B cell (primary cell): ENCODE measurements at regions not wholly inside any gene's neighbourhood (a gene's known extent, or its start where the extent isn't known, plus 50 kb on each side); places are given as distances from the start of the nearest gene placed in this dataset. TPM values are rescaled to one million over a fixed set of nuclear protein-coding genes. Genes with fewer than 3 reads are reported as not detected.

Experiments
- ATAC-seq: fragments of 200-7000 bp; cut with Tn5 transposase; one replicate; pipeline ENCODE4 v1.10.0; 2021; ENCODE audit warnings: low read depth, mild to moderate bottlenecking, moderate number of reproducible peaks, moderate library complexity
- CTCF ChIA-PET: fragments of 350-600 bp; sonication (Branson Sonifier 250); formaldehyde crosslinking; loops from one replicate; lab custom pipeline; 2021; ENCODE audit warnings: antibody characterized with exemption, inconsistent platforms; lab: Charles Lee
- POLR2A ChIA-PET: fragments of 350-600 bp; sonication (Branson Sonifier 250); formaldehyde crosslinking; loops from one replicate; lab custom pipeline; 2021; ENCODE audit warnings: antibody characterized with exemption; lab: Charles Lee
- DNase-seq: peaks from one replicate; pipeline ENCODE4 v3.0.0; 2013
- H2AFZ ChIP-seq: 2 replicates; pipeline ENCODE4 v1.6.1; 2012; ENCODE audit warnings: mild to moderate bottlenecking, low read depth, low read length; ENCODE audit not compliant: insufficient read depth, poor library complexity, severe bottlenecking
- H3K27ac ChIP-seq, 2 donors: 1 replicate in 1 of 2; 2 replicates in 1 of 2; pipeline ENCODE4 v1.5.1; 2012 to 2013; ENCODE audit warnings: low read length in 2 of 2, mild to moderate bottlenecking in 2 of 2, moderate library complexity in 1 of 2
- H3K27me3 ChIP-seq, 4 experiments: fragments of 200-600 bp in 1 of 4; sonication (generic) in 1 of 4; replicated peaks in 1 of 4; 1 replicate in 2 of 4; 2 replicates in 2 of 4; pipeline versions ENCODE4 v1.6.1 to v1.7.0; 2013 to 2016; ENCODE audit warnings: low read length in 3 of 4, mild to moderate bottlenecking in 2 of 4, mixed read lengths in 1 of 4, moderate library complexity in 1 of 4; ENCODE audit not compliant: insufficient read depth in 4 of 4, control insufficient read depth in 3 of 4; ENCODE audit errors: control extremely low read depth in 1 of 4
- H3K36me3 ChIP-seq, 2 experiments: replicated peaks in 1 of 2; 1 replicate in 1 of 2; 2 replicates in 1 of 2; pipeline versions ENCODE4 v1.6.1 to v1.7.1; 2013; ENCODE audit warnings: low read length in 1 of 2; ENCODE audit not compliant: insufficient read depth in 2 of 2, control insufficient read depth in 1 of 2; ENCODE audit errors: control extremely low read depth in 1 of 2, extremely low read depth in 1 of 2
- H3K4me1 ChIP-seq, 2 donors: fragments of 200-600 bp in 1 of 2; sonication (generic) in 1 of 2; 1 replicate in 1 of 2; 2 replicates in 1 of 2; pipeline versions ENCODE4 v1.5.1 to v1.6.1; 2013 to 2017; ENCODE audit warnings: low read length in 2 of 2; ENCODE audit not compliant: control insufficient read depth in 2 of 2, insufficient read depth in 2 of 2
- H3K4me2 ChIP-seq: replicated peaks from 2 replicates; pipeline ENCODE3; 2012; ENCODE audit warnings: mild to moderate bottlenecking, low read depth, low read length; ENCODE audit not compliant: poor library complexity, severe bottlenecking
- H3K4me3 ChIP-seq, 5 experiments: fragments of 200-600 bp in 1 of 5; sonication (generic) in 1 of 5; 1 replicate in 3 of 5; 2 replicates in 2 of 5; pipeline versions ENCODE4 v1.5.1 to v1.7.0; 2011 to 2016; ENCODE audit warnings: low read length in 4 of 5, mild to moderate bottlenecking in 4 of 5, low read depth in 2 of 5, control low read depth in 1 of 5, moderate library complexity in 1 of 5; ENCODE audit not compliant: insufficient read depth in 1 of 5; ENCODE audit errors: control extremely low read depth in 1 of 5, extremely low read depth in 1 of 5
- H3K79me2 ChIP-seq: fragments of 200-600 bp; sonication (generic); one replicate; pipeline ENCODE4 v1.6.0; 2016; ENCODE audit warnings: low read length; ENCODE audit not compliant: control insufficient read depth, insufficient read depth
- H3K9ac ChIP-seq: fragments of 200-600 bp; sonication (generic); 2 replicates; pipeline ENCODE4 v1.6.1; 2017; ENCODE audit warnings: mild to moderate bottlenecking, low read length, moderate library complexity
- H3K9me3 ChIP-seq, 3 donors: one replicate each; pipeline versions ENCODE4 v1.6.1 to v1.7.1; 2013; ENCODE audit warnings: low read length in 2 of 3; ENCODE audit not compliant: control insufficient read depth in 2 of 3, insufficient read depth in 1 of 3; ENCODE audit errors: control extremely low read depth in 1 of 3
- H4K20me1 ChIP-seq: 2 replicates; pipeline ENCODE4 v1.6.0; 2012; ENCODE audit warnings: mild to moderate bottlenecking, low read length; ENCODE audit not compliant: insufficient read depth, control insufficient read depth, poor library complexity, severe bottlenecking
- H3K27ac Mint-ChIP-seq: one replicate; pipeline ENCODE4 v1.8.0; 2021; ENCODE audit warnings: mixed read lengths
- H3K27me3 Mint-ChIP-seq: one replicate; pipeline ENCODE4 v1.8.0; 2021; ENCODE audit warnings: mixed read lengths
- H3K4me1 Mint-ChIP-seq: one replicate; pipeline ENCODE4 v1.8.0; 2021; ENCODE audit warnings: mixed read lengths
- H3K4me3 Mint-ChIP-seq: one replicate; pipeline ENCODE4 v1.8.0; 2021; ENCODE audit warnings: mixed read lengths
- H3K9me3 Mint-ChIP-seq: one replicate; pipeline ENCODE4 v1.8.0; 2022; ENCODE audit warnings: mixed read lengths; ENCODE audit not compliant: insufficient read depth
- CTCF ChIP-seq: fragments of 200-600 bp; IDR thresholded peaks from one replicate; pipeline ENCODE4 v1.8.0; 2022; ENCODE audit warnings: antibody characterized with exemption, mild to moderate bottlenecking
- EZH2 ChIP-seq: IDR thresholded peaks from 2 replicates; pipeline ENCODE4 v1.6.1; 2012; ENCODE audit warnings: borderline replicate concordance, low read depth, mild to moderate bottlenecking, moderate library complexity, low read length; ENCODE audit not compliant: insufficient read depth, poor library complexity, severe bottlenecking
- WGBS: methylation state at CpG from one replicate; pipeline ENCODE4 v1.1.5; 2013; ENCODE audit warnings: missing lambda C conversion rate; ENCODE audit not compliant: insufficient coverage; 5-methylcytosine and 5-hydroxymethylcytosine counted together
- intact Hi-C: fragments of 100-400 bp; cut with micrococcal nuclease; formaldehyde crosslinking; loops from one replicate; pipeline ENCODE4 v1.10.0; 2022
- small RNA-seq: library from RNA; depleted of rRNA; stranded (forward); fragments of <200 nt; gene quantifications from one replicate; pipeline ENCODE3, GENCODE V24; 2012; ENCODE audit warnings: low replicate concordance, low read depth; ENCODE audit not compliant: insufficient read length

GRCh38 chr12:38589306-38589632 lies 272.7 kb downstream of the ALG10B start:
- Histone ChIP-seq H3K27me3 (no peaks in the 10 kb centered on the region), H3K9ac (no peak overlapping the region), H3K4me3 (no peak overlapping the region), H4K20me1 (no peaks in the 10 kb centered on the region), H3K36me3 (no peaks in the 10 kb centered on the region), H3K27ac (no peak overlapping the region), H3K4me1 (no peaks in the 10 kb centered on the region), H3K9me3 (no peaks in the 10 kb centered on the region), H2AFZ (no peak overlapping the region), H3K4me2 (no peak overlapping the region), H3K79me2 (no peaks in the 10 kb centered on the region)
- TF ChIP-seq CTCF = no peak
- no peak for TF ChIP-seq EZH2
- Mint-ChIP-seq H3K27me3 (no peaks in the 10 kb centered on the region), H3K4me3 (no peak overlapping the region), H3K4me1 (no peaks in the 10 kb centered on the region), H3K27ac (no peak overlapping the region), H3K9me3 (peaks cover 5% of the 10 kb centered on the region)
- no peak for ATAC-seq
- ChIA-PET CTCF (no interaction called here), POLR2A (no interaction called here)
- DNase-seq = no peak
- WGBS = no CpG with 5 or more reads among the region's 4 CpGs
- intact Hi-C loops = no loop called here

- H3K4me2 ChIP-seq = no peak overlapping the region
- no peaks in the 10 kb centered on the region for H3K36me3 ChIP-seq
- no peaks in the 10 kb centered on the region for H3K9me3 ChIP-seq
- no peaks in the 10 kb centered on the region for H3K27me3 ChIP-seq
- no peaks in the 10 kb centered on the region for H3K4me1 Mint-ChIP-seq
- ChIA-PET POLR2A (no interaction called here), CTCF (no interaction called here)
- ATAC-seq (no peak), DNase-seq (no peak)
- H2AFZ ChIP-seq = no peak overlapping the region
- H3K79me2 ChIP-seq = no peaks in the 10 kb centered on the region
- H3K9ac ChIP-seq = no peak overlapping the region
- no peak overlapping the region for H3K4me3 ChIP-seq
- no peak overlapping the region for H3K4me3 Mint-ChIP-seq
- H3K4me1 ChIP-seq = no peaks in the 10 kb centered on the region
- no peak overlapping the region for H3K27ac ChIP-seq
- no peaks in the 10 kb centered on the region for H3K27me3 Mint-ChIP-seq
- peaks cover 4% of the 10 kb centered on the region for H3K9me3 Mint-ChIP-seq
- H3K27ac Mint-ChIP-seq = no peak overlapping the region
- TF ChIP-seq CTCF (no peak), EZH2 (no peak)
- intact Hi-C loops = no loop called here
- H4K20me1 ChIP-seq = no peaks in the 10 kb centered on the region
Measured at GRCh38 chr12:38601949-38602348, 285.4 kb downstream of the ALG10B start.

Small RNA genes in the stretch of these regions (small RNA-seq; reads per million reads assigned to genes)
- not detected for gene AC087897.1
